Left lung (tissue), 4 donors: ENCODE measurements at regions not wholly inside any gene's neighbourhood (a gene's known extent, or its start where the extent isn't known, plus 50 kb on each side); places are given as distances from the start of the nearest gene placed in this dataset.

Source experiments
- ATAC-seq: fragments of 200-7000 bp; cut with Tn5 transposase; one replicate; pipeline ENCODE4 v1.9.1; 2020; ENCODE audit warnings: moderate library complexity
- DNase-seq, 4 donors: peaks; one replicate each; pipeline ENCODE4 v3.0.0-alpha.2; 2013 to 2020
- H3K27ac ChIP-seq, 2 donors: fragments of 200-600 bp; sonication (generic) in 1 of 2; one replicate each; pipeline versions ENCODE4 v1.5.0 to v1.8.0; 2020 to 2021
- H3K27me3 ChIP-seq, 2 donors: fragments of 200-600 bp; sonication (generic) in 1 of 2; one replicate each; pipeline versions ENCODE4 v1.5.0 to v1.8.0; 2020 to 2021
- H3K36me3 ChIP-seq, 2 donors: fragments of 200-600 bp; sonication (generic) in 1 of 2; one replicate each; pipeline versions ENCODE4 v1.5.0 to v1.8.0; 2020 to 2021
- H3K4me1 ChIP-seq, 2 donors: fragments of 200-600 bp; one replicate each; pipeline ENCODE4 v1.8.0; 2021
- H3K4me3 ChIP-seq, 2 donors: fragments of 200-600 bp; sonication (generic) in 1 of 2; one replicate each; pipeline versions ENCODE4 v1.5.0 to v1.8.0; 2020 to 2021; ENCODE audit warnings: mild to moderate bottlenecking in 1 of 2
- H3K9me3 ChIP-seq, 2 donors: fragments of 200-600 bp; sonication (generic) in 1 of 2; one replicate each; pipeline versions ENCODE4 v1.5.0 to v1.8.0; 2020 to 2021
- CTCF ChIP-seq, 2 donors: fragments of 200-600 bp; sonication (generic) in 1 of 2; IDR thresholded peaks; one replicate each; pipeline versions ENCODE4 v1.5.0 to v1.8.0; 2021; ENCODE audit warnings: antibody characterized with exemption in 2 of 2
- intact Hi-C, 2 donors: fragments of 100-400 bp; cut with DNase I; formaldehyde crosslinking; loops; one replicate each; pipeline versions ENCODE4 v1.11.2 to v1.14.2; 2022
- donor health status: DM: no; HTN: yes; CAD: no.
- donor health status: DM: no; HTN: no; CAD: no.

GRCh38 chr13:44744880-44745633 lies 168.9 kb upstream of the TSC22D1 start:
- ATAC-seq (no peak), DNase-seq (no peak)
- no peak for TF ChIP-seq CTCF (IDR thresholded peaks at IDR 0.05)
- Histone ChIP-seq H3K36me3 (no peaks in the 10 kb centered on the region), H3K4me3 (no peak overlapping the region), H3K4me1 (no peaks in the 10 kb centered on the region), H3K27ac (no peak overlapping the region), H3K27me3 (no peaks in the 10 kb centered on the region), H3K9me3 (peaks cover 0 to 3% of the 10 kb centered on the region in 2 donors)
- intact Hi-C loops: no loop called here

GRCh38 chr13:44739539-44739938 lies 163.4 kb upstream of the TSC22D1 start:
- DNase-seq (no peak), ATAC-seq (no peak)
- intact Hi-C loops: no loop called here
- TF ChIP-seq CTCF (IDR thresholded peaks at IDR 0.05): no peak
- no peaks in the 10 kb centered on the region for H3K36me3 ChIP-seq
- H3K9me3 ChIP-seq: peaks cover 0 to 3% of the 10 kb centered on the region in 2 donors
- no peak overlapping the region for H3K4me3 ChIP-seq
- no peaks in the 10 kb centered on the region for H3K4me1 ChIP-seq
- H3K27ac ChIP-seq: no peak overlapping the region
- no peaks in the 10 kb centered on the region for H3K27me3 ChIP-seq

- Histone ChIP-seq H3K27me3 (no peaks in the 10 kb centered on the region), H3K4me1 (no peaks in the 10 kb centered on the region), H3K9me3 (peaks cover 0 to 3% of the 10 kb centered on the region in 2 donors), H3K36me3 (no peaks in the 10 kb centered on the region), H3K4me3 (no peak overlapping the region), H3K27ac (no peak overlapping the region)
- DNase-seq: no peak
- no peak for TF ChIP-seq CTCF (IDR thresholded peaks at IDR 0.05)
- intact Hi-C loops: no loop called here
- no peak for ATAC-seq
These were observed 163.0 kb upstream of the TSC22D1 start for GRCh38 chr13:44739120-44739519.

- Histone ChIP-seq H3K36me3 (no peaks in the 10 kb centered on the region), H3K4me3 (no peak overlapping the region), H3K27ac (no peak overlapping the region), H3K27me3 (no peaks in the 10 kb centered on the region), H3K9me3 (no peaks in the 10 kb centered on the region), H3K4me1 (no peaks in the 10 kb centered on the region)
- intact Hi-C loops: no loop called here
- DNase-seq (no peak), ATAC-seq (no peak)
- no peak for TF ChIP-seq CTCF (IDR thresholded peaks at IDR 0.05)
These were observed 162.3 kb upstream of the TSC22D1 start for GRCh38 chr13:44738463-44738862.

- ATAC-seq: no peak
- no peaks in the 10 kb centered on the region for H3K36me3 ChIP-seq
- no peaks in the 10 kb centered on the region for H3K27me3 ChIP-seq
These were observed 159.7 kb upstream of the TSC22D1 start for GRCh38 chr13:44735806-44736205.

More at GRCh38 chr13:44735806-44736205, 159.7 kb upstream of the TSC22D1 start:
- no peak for TF ChIP-seq CTCF (IDR thresholded peaks at IDR 0.05)
- intact Hi-C loops: no loop called here
- Histone ChIP-seq H3K4me3 (no peak overlapping the region), H3K4me1 (no peaks in the 10 kb centered on the region), H3K27ac (no peak overlapping the region), H3K9me3 (no peaks in the 10 kb centered on the region)
- no peak for DNase-seq
